NCI-H345 treated with DMSO at 0.1 percent for 48 hours (cell line): ENCODE measurements at regions not wholly inside any gene's neighbourhood (a gene's known extent, or its start where the extent isn't known, plus 50 kb on each side); places are given as distances from the start of the nearest gene placed in this dataset.

ENCODE experiments used
- DNase-seq: peaks from one replicate; lab custom pipeline; 2025; ENCODE audit not compliant: unreplicated experiment; lab: John Stamatoyannopoulos, UW

DNA sequence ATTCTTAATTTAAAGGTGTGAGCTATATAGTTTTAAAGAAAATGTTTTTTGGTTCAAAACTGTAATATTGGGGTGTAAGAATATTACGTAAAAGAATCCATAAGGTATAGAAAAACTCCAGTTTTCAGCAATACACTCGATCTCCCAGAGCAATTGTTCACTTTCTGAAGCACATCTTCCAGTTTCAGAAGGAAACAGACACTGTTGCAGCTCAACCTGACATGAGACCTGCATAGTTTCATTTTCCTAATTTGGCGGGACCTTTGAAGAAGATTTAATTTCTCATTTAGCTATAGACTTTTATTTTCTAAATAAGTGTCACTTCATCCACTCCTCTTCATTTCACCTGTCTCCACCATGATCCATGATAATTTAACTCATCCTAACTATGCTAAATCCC, 281.5 kb downstream of the HTR1B start:
- no peak for DNase-seq

DNA sequence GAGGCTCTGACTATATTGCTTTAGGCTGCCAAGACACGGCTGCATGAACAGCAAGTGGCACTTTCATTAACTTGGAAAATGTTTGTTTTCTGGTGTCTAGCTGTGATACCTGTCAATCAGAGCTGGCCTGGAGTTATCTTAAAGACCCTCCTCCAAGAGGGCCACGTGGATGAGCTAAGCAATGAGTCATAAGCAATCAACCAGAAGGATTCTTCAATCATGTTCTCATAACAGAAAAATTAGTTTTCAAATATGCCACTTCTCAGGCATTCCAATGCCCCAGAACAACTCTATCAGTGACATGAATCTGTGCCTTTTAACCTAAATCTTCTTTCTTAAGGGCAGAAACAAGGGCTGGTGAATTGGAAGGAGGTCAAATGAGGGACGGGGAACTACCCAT, 283.0 kb downstream of the HTR1B start:
- no peak for DNase-seq

DNA sequence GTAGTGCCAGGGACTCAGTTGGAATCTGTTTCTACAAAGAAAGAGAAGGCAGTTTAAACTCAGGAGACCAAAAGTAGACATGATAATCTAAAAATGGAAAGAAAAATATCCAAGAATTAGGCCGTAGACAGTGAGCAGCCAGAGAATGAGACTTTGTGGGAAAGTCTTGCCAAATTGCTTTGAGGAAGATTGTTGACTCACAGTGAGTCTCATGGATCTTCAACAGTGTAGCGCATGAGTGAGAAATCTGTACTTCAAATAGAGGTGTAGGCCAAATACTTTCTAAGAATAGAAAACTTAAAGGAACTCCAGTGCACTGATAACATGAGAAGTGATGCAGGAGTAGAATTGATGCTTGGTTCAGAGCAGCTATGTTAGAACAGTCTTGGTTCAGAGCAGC, 284.5 kb downstream of the HTR1B start:
- DNase-seq, result no peak

DNA sequence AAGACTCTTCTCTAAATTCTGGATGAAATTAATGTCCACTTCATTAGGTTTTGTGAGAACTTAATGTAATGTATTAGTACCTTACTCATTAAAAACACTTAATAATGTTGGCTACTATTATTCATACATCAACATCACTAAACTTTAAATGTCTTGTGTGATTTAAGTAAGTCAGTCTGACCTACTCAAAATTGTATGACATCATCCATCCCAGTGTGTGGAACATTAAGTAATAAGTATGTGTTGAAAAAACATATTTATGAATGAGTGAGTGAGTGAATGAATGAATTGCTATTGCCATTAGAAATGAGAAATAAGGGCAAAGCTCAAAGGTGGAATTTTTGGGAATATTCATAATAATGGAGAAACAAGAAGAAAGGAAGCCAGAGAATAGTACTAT, 285.8 kb downstream of the HTR1B start:
- no peak for DNase-seq

DNA sequence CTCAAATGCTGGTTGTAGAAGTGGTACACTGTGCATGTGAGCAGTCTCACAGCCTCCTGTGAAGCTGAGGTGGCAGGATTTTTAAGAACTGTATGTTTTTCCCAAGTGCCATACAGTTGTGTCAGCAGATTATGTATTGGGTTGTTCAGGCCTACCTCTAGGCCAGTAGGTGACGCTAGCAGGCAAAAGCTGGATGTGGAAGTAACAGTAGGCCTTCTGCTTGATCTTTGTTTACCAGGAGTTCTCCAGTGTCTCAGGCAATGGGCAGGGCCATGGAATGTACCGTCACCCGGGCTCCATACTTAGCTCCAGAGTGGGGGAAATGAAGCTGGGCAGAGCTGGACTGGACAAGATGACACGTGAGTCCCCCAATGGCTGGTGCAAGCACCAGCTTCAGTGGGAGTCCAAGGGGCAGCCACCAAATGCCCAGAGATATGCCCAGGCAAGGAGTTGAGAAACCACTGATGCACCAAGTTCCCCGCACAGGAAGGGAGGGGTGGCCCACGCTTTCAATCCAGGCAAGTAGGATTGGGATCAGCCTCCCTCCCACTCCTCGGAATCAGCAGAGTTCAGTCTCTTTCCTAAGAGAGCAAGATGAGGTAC, 289.7 kb downstream of the HTR1B start:
- no peak for DNase-seq

DNA sequence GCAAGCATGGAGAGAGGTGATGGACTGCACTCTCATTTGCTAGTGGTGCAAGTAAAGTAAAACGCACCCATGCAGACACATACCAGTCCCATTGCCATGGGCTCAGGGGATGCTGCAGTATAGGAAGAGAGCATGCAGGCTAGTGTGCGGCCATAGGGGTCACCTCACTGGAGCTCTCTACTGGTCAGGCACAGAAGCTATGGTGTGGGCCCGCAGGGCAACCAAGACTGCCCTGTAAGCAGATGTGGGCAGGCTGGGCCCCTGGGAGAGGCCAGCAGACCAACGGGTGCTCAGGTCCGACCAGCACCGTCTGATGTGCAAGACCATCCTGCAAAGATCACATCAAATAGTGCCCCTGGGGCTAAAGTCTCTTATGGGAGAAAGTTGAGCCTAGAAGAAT, 290.7 kb downstream of the HTR1B start:
- DNase-seq, result no peak

DNA sequence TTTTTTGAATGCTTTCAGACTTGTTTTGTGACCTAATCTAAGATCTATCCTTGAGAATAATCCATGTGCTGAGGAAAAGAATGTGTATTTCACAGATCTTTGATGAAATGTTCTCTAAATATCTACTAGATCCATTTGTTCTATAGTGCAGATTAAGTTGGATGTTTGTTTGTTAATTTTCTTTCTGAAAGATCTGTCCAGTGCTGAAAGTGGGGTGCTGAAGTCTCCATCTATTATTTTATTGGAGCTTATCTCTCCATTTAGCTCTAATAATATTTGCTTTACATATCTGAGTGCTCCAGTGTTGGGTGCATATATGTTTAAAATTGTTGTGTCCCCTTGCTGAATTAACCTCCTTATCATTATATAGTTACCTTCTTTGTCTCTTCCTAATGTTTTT, 303.6 kb downstream of the HTR1B start:
- no peak for DNase-seq

DNA sequence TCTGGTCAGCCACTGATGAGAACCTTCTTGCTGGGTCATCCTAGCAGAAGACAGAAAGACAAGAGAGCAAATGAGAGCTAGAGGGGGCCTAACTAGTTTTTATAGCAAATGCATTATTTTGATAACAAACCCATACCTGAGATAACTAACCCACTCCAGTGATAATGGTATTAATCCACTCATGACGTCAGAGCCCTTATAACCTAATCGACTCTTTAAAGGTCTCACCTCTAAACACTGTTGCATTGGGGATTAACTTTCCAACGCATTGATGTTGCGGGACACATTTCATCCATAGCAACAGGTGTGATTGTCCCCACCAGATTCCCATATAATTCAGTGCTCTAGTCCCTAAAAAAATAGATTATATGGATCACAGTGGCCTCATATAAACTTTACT, 312.1 kb downstream of the HTR1B start:
- DNase-seq, result no peak

DNA sequence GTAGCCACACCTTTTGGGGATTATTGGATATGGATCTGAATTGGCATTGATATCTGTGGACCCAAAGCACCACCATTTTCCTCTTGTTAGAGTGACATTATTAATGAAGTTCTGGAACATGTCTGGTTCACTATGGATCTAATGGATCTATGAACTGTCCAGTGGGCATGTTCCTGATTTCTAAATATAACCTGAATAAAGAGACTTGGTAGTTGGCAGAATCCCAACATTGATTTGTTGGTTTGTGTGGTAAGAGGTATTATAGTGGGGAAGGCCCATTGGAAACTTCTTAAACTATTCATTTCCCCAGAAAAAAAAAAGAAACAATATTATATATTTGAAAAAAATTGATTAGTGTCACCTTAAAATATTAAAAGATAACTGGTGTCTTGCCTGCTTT, 312.6 kb downstream of the HTR1B start:
- no peak for DNase-seq

DNA sequence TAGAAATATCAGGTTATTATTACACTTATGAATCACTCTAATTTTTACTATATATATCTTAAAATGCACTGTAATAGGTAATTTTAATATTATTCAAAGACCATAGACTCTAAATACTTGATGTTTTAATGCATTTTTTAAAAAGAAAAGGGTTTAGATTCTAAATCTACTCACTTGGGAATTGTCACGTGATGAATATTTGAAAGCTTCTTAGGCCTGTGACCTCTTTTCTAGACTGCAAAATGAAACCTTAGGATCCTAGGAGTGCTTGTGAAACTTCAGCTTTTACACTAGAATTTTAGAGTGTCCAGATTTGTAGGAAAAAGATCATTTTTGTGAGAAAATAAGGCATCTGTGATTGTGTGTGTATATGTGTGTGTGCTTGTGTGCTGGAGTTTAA, 318.0 kb downstream of the HTR1B start:
- no peak for DNase-seq

DNA sequence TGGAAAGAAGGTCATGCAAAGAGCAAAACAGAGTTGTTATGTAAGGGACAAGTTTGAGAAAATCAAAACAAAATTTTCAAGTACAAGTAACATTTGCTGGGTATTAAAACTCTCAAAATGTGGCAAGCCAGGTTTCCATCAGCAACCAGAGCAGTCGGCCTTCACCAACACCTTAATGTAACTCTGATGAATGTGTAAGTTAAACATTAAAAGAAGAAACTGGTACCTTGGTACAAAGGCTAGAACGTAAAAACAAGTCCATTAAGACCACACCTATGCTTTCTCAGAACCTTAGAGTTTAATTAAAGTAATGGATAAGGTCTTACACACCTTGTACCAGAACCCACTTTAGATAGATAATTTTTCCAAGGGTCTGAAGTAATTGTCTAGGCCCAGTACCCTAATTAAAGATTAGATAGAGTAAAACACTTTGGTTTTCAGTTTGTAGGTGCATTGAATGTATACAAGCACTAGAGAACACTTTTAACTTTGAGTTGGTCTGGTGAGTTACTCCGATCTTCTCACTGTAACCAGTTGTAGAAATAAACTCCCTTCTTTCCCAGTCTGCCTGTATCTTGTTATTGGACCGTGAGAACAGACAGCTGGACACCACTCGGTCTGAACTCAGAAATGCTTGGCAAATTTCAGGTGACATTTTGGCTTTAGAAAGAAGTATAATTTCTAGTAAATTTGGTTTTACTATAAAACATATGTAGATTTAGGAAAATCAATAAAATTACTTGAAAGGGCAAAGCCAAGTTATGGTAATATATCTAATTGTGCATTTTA, 319.4 kb downstream of the HTR1B start:
- DNase-seq, result no peak

DNA sequence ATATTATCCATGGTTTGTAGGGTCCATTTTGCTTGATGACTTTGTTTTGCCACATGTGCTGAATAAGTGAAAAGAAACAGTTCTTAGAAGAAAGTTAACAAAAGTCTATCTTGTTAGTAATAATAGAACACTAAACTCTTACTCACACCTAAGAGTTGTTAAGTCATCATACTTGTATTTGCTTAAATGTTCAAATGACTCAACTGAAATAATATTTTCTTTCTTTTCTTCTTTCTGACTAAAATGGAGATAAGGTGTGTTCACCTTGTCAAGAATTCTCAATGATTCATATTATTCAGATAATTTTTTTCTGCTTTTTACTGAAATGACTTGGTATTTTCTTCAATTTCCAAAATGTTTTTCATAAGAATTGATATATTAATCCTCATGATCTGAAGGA, 327.2 kb downstream of the HTR1B start:
- DNase-seq, result no peak

DNA sequence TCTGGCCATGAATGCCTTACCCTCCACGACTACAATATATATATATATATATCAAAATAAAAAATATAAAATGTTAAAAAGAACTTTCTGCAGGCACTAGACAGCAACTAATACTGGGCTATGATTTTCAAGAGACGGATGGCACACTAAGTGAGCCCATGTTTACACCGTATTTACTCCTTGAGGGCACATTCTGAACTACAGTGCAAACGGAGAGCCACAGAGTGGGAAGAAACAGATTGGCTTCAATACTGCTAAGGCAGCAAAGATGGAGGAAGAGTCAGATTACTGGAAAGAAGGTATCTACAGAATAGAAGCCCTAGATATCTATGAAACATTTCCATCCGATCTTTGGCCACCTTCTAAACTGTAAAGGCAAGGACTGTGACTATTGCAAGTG, 330.3 kb downstream of the HTR1B start:
- no peak for DNase-seq

DNA sequence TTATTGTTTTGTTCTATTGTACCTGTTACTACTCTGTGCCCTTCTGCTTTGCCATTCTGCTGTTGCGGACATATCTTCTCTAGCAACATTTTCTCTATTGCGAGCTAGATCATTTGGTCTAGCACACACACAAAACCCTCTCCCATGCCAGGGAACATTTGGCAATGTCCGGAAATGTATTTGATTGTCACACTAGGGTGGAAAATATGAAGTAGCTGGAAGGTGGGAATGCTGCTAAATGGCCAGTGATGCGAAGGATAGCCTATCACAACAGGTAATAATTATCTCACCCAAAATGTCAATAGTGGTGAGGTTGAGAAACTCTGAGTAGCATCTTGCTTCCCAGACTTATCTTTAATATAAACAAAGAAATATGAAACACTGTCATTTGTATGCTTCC, 331.9 kb downstream of the HTR1B start:
- DNase-seq, result no peak

DNA sequence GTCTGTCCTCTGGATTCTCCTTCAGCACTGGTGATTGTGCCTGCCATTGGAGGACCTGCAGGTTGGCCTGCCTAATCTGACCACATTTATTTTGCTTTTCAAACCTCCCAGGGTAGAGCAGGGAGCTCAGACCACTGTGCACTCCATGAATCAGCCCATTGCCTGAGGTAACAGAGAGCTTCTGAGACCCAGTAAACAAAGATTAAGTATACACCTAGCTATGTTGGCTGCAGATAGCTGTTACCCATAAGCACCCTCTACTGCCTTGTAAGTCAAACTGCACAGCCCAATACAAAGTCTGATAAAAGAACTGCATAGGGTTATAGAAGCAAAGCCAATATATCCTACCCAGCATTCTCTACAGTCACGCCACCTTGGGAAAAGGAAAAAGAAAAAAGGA, 338.7 kb downstream of the HTR1B start:
- DNase-seq, result no peak

DNA sequence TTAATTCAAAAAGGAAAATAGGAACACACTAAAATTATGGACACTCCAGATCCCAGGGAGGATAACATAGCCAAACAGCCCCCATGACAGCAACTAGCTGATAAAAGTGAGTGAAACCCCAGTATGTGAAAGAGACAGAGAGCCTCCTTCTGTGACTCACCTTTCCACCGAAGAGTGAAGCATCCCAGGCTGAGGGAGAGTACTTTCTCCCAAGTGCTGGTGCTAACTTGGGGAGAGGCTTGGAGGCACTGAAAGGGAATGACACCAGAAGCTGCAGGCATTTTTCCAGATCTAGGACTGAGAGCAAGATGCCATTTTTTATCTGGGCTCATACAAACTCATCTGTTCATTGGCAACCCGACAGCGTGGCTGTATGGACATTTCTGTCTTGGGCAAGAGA, 339.8 kb downstream of the HTR1B start:
- DNase-seq, result no peak

DNA sequence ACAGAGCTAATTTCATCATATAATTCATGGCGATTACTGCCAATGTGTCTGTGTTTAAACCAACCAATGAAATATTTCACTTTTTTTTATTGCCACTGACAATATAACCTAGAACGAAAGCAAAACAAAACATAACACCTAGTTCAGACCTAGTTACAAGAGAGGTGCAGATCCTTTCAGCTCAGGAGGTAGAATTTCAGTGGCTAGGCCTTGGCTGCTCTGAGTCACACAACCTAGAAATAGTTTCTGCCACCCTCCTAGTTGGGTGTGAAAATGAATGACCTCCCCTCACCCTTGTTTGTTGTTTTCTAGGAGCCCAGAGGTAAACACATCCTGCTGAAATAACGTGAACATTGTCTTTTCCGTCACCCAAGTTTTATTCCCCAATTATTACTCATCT, 356.3 kb downstream of the HTR1B start:
- no peak for DNase-seq

DNA sequence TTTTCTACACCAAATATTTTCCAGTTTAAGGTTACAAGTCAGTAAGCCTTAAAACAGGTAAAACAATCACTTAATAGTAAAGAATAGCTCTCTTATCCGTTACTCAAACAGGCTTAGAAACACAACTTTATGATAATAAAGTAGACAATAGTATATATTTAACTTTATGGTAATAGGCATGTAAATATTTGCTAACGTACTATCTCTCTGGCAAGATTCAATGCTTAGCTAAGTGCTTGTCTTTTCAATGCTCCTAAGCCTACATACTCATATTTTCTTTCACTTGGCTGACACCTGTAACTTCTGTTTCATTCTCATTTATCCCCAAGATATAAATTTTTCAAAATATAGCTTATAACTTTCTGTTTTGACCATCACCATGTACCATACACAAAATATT, 358.2 kb downstream of the HTR1B start:
- DNase-seq, result no peak

DNA sequence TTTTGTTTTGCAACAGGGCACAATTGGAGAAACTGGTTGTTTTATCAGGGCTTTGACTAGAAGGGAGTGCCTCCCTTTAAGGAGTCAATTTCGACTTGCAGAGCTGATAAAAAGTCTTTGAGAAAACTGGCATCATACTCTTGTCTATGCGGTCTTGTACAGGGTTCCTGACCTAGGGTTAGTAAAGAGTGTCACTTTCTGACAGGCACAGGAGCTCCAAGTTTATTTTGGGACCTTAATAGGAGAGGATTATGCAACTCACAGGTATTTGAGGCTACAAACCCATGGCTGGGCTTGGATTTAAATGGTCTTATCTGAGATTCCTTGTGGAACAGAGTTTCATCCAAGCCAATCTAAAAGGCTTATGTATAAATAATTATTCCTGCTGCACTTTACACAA, 365.4 kb downstream of the HTR1B start:
- peak; percentile 30 for DNase-seq

DNA sequence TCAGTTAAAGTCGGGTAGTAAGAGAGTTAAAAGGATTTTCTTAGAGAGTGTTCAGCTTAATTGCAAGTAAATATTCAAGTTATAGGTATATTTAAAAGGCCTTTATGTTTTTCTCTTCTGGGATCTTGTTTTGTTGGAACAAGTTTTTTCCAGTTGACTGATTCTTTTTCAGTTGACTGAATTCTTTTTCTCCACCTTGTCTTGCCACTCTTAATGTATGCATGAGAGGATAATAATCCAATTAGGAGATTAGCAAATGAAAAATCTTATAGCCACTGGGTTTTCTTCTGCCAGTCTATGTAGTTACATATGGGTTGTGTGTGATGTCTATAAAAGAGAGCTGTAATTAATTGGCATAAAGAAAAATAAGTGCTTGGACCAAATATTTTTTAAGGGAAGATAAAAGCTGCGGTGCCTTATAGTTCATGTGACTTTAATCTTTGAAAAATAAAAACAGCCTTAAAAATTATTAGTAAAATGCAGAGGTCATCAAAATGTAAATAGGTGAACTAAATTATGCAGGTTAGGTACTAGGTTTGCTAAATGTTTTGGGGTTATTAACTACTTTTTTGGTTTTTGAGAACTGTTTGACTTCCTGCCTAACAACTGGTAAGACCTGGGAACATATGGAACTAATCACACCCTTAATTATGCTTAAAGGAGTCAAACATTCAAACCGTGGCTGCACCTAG, 367.2 kb downstream of the HTR1B start:
- no peak for DNase-seq

DNA sequence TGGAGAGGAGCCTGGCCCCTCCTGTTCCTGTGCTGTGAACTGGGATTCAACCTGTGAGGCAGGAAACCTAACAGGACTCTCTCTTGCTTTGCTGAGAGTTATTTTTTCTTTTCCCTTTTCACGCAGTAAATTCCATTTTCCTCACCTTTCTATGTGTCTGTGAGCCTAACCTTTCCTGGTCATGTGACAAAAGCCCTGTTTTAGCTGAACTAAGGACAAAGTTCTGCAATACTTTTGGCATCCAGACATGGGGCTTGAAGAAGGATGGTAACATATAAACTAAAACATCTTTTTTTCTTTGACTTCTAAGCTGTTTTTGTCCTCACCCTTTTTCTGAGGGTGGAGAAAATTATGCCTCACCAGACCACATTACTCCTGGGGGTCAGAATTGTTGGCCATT, 368.5 kb downstream of the HTR1B start:
- no peak for DNase-seq

DNA sequence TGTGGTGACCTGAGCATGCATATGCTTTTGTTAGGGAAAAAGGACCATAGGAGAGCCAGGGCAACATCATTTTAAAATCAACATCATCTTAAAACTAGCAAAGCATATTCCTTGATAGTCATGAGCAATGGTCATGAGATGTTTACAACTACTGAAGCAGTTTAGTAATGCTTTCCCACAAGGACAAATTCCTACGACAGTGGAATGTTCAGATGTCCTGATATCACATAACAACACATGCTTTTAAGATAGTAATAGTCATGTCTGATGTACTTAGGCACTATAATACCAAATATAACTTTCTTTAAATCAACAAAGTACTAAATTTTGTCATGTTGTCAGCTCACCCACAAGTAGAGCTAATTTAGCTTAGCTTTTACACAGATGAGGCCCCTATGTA, 370.3 kb downstream of the HTR1B start:
- no peak for DNase-seq

DNA sequence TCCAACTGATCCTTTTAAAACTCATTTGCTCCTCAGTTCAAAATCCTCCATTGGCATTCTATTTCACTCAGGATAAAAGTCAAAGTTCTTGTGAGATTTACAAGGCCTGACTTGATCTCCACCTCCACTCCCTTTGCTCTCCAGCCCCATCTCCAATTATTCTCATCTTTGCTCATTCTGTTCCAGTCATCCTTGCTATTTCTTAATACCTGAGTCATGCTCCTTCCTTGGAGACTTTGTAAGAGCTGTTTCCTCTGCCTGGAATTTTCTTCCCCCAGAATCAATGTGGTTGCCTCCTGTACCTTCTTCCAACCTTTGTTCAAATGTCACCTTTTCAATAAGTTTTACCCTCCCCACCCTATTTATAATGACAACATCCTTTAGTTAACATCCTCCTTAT, 373.5 kb downstream of the HTR1B start:
- no peak for DNase-seq
